ENCODE measurements at regions not wholly inside any gene's neighbourhood (a gene's known extent, or its start where the extent isn't known, plus 50 kb on each side); places are given as distances from the start of the nearest gene placed in this dataset.

- Histone ChIP-seq H3K9ac (ENCODE audit: low read depth in 1 of 2, low read length in 2 of 2) (no peak overlapping the region), H3K4me1 (ENCODE audit: control insufficient read depth in 4 of 4, insufficient read depth in 4 of 4, low read length in 3 of 4) (no peaks in the 10 kb centered on the region), H3K4me3 (ENCODE audit: low read depth in 1 of 3, low read length in 3 of 3) (no peak overlapping the region), H3K27ac (ENCODE audit: low read depth in 1 of 2, low read length in 2 of 2) (no peak overlapping the region), H3K36me3 (ENCODE audit: control insufficient read depth in 4 of 4, insufficient read depth in 3 of 4, low read depth in 1 of 4, low read length in 3 of 4) (no peaks in the 10 kb centered on the region), H3K9me3 (ENCODE audit: control insufficient read depth in 4 of 4, low read length in 3 of 4) (no peaks in the 10 kb centered on the region), H3K27me3 (ENCODE audit: control insufficient read depth in 4 of 4, insufficient read depth in 4 of 4, low read length in 3 of 4) (no peaks in the 10 kb centered on the region)
- no peak for TF ChIP-seq CTCF (IDR thresholded peaks at IDR 0.05; ENCODE audit: low read depth, low read length, missing input control)
- no peak for TF ChIP-seq HNF4A (conservative IDR thresholded peaks at IDR 0.05)
- TF ChIP-seq REST (IDR thresholded peaks at IDR 0.05) = no peak
- no peak for TF ChIP-seq NR2F2 (IDR thresholded peaks at IDR 0.05)
- TF ChIP-seq SP1 (IDR thresholded peaks at IDR 0.05) = no peak
- TF ChIP-seq TAF1 (conservative IDR thresholded peaks at IDR 0.05) = no peak
- no peak for TF ChIP-seq RAD21 (IDR thresholded peaks at IDR 0.05)
- TF ChIP-seq FOXA1 (IDR thresholded peaks at IDR 0.05) = no peak
- TF ChIP-seq MAX (IDR thresholded peaks at IDR 0.05) = no peak
- no peak for TF ChIP-seq ATF3 (IDR thresholded peaks at IDR 0.05)
- DNase-seq (ENCODE audit: low spot score) = no peak
Measured at GRCh38 chr4:130449741-130450140, 1353.8 kb downstream of the C4orf33 start.

- H3K9ac ChIP-seq (ENCODE audit: low read depth in 1 of 2, low read length in 2 of 2) = no peak overlapping the region
- no peaks in the 10 kb centered on the region for H3K4me1 ChIP-seq (ENCODE audit: control insufficient read depth in 4 of 4, insufficient read depth in 4 of 4, low read length in 3 of 4)
- WGBS = 73% methylated on average over 2 of the region's 2 CpGs
- no peaks in the 10 kb centered on the region for H3K27me3 ChIP-seq (ENCODE audit: control insufficient read depth in 4 of 4, insufficient read depth in 4 of 4, low read length in 3 of 4)
- H3K4me3 ChIP-seq (ENCODE audit: low read depth in 1 of 3, low read length in 3 of 3) = no peak overlapping the region
- H3K36me3 ChIP-seq (ENCODE audit: control insufficient read depth in 4 of 4, insufficient read depth in 3 of 4, low read depth in 1 of 4, low read length in 3 of 4) = no peaks in the 10 kb centered on the region
- TF ChIP-seq FOXA1 (IDR thresholded peaks at IDR 0.05) (no peak), RXRA (IDR thresholded peaks at IDR 0.05) (no peak), MAX (IDR thresholded peaks at IDR 0.05) (no peak), RAD21 (IDR thresholded peaks at IDR 0.05) (no peak), NR2F2 (IDR thresholded peaks at IDR 0.05) (no peak), ATF3 (IDR thresholded peaks at IDR 0.05) (no peak), ZBTB33 (IDR thresholded peaks at IDR 0.05) (no peak), TAF1 (conservative IDR thresholded peaks at IDR 0.05) (no peak), FOXA2 (IDR thresholded peaks at IDR 0.05) (no peak), YY1 (IDR thresholded peaks at IDR 0.05) (no peak), EGR1 (IDR thresholded peaks at IDR 0.05; ENCODE audit: low read depth in 2 of 2) (no peak), JUND (IDR thresholded peaks at IDR 0.05) (no peak), HNF4A (conservative IDR thresholded peaks at IDR 0.05) (no peak), HNF4G (IDR thresholded peaks at IDR 0.05) (no peak), GABPA (IDR thresholded peaks at IDR 0.05 in 1 of 2, conservative IDR thresholded peaks at IDR 0.05 in 1 of 2) (no peak), SP1 (IDR thresholded peaks at IDR 0.05) (no peak), CTCF (IDR thresholded peaks at IDR 0.05; ENCODE audit: low read depth, low read length, missing input control) (no peak)
- H3K27ac ChIP-seq (ENCODE audit: low read depth in 1 of 2, low read length in 2 of 2) = no peak overlapping the region
- no peak for DNase-seq (ENCODE audit: low spot score)
- no peaks in the 10 kb centered on the region for H3K9me3 ChIP-seq (ENCODE audit: control insufficient read depth in 4 of 4, low read length in 3 of 4)
Measured at GRCh38 chr4:130468340-130468739, 1372.4 kb downstream of the C4orf33 start.
